Stimulated activated CD8-positive, alpha-beta memory T cell treated with anti-CD3 and anti-CD28 coated beads, Interleukin-7, amount 100 ng/mL, for 48 hours (primary cell): ENCODE measurements at regions not wholly inside any gene's neighbourhood (a gene's known extent, or its start where the extent isn't known, plus 50 kb on each side); places are given as distances from the start of the nearest gene placed in this dataset.

Source experiments
- DNase-seq, 2 donors: peaks; one replicate each; pipeline ENCODE4 v3.0.0-alpha.2; 2020; ENCODE audit warnings: low read depth in 1 of 2; ENCODE audit errors: extremely low read depth in 1 of 2

GRCh38 chr2:33766175-33766574 lies 167.1 kb upstream of the FAM98A start:
- DNase-seq: no peak

DNA sequence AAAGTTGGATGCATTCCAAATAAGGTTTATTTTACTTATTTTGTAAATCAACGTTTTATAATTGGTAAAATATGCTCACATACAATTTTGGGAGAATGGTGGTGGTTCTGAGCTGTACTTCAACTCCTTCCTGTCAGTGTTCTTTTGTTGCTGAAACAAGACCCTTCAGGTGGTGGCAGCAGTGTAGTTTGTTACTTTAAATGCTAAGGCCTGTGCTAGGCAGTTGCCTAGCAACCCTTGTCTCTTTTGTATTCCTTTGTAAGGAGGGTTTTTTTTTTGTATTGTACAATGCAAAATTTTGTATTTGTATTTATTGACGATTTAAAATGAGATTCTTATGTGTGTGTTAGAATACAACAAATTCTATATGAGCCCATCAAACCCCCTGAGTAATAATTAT lies 166.0 kb upstream of the FAM98A start:
- DNase-seq: no peak

GRCh38 chr2:33764551-33764950 lies 165.5 kb upstream of the FAM98A start:
- no peak for DNase-seq

DNA sequence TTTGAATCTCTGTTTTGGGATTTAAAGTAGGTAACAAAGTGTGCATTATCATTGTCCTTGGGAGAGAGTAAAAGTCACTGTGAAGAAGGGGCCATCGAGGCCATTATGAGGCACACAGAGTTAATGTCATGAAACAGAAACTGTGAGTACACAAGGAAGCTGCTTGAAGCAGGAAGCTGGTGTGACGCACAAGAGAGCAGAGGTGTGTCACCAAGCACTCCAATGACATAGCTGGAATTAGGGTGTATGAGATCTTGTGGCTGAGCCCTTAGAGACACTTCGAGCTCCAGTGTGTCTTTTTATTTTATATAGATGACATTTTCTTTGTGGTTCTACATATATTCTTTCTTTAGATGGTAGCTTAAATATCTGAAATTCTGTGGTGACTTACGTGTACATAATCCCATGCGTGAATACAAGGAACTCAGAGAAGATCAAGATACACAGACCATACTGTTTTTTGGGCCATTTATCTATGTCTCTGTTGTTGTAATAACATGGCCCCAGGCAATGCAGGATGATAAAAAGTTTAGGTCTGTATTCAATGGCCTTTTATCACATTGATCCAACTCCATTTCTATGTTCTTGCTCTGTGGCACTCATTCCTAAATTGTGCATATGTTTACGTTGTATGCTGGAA lies 164.7 kb upstream of the FAM98A start:
- no peak for DNase-seq

- no peak for DNase-seq
Measured at GRCh38 chr2:33762636-33763035, 163.5 kb upstream of the FAM98A start.

- no peak for DNase-seq
Measured at GRCh38 chr2:33746208-33746800, 147.2 kb upstream of the FAM98A start.

GRCh38 chr2:33735096-33735495 lies 136.0 kb upstream of the FAM98A start:
- DNase-seq: no peak

- DNase-seq: no peak
Measured at GRCh38 chr2:33730804-33731203, 131.7 kb upstream of the FAM98A start.

GRCh38 chr2:33730193-33730592 lies 131.1 kb upstream of the FAM98A start:
- no peak for DNase-seq

GRCh38 chr2:33729353-33729752 lies 130.3 kb upstream of the FAM98A start:
- DNase-seq: no peak

DNA sequence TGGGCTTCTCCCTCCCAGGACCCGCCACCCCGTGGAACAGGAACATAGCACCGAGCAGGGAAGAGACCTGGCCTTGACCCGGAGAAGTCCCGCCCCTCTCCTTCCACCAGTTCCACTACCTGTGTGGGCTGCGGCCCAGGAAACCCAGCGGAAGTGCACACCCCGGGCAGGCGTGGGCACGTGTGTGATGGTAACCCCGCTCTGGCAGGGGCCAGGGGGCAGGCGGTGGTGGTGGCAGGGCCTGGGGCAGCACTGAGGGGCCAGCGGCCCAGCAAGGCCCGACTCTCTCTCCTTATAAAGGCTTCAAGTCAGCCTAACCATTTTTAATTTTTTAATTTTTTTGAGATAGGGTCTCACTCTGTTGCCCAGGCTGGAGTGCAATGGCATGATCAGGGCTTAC lies 129.0 kb upstream of the FAM98A start:
- no peak for DNase-seq

GRCh38 chr2:33727361-33728032 lies 128.4 kb upstream of the FAM98A start:
- no peak for DNase-seq

DNA sequence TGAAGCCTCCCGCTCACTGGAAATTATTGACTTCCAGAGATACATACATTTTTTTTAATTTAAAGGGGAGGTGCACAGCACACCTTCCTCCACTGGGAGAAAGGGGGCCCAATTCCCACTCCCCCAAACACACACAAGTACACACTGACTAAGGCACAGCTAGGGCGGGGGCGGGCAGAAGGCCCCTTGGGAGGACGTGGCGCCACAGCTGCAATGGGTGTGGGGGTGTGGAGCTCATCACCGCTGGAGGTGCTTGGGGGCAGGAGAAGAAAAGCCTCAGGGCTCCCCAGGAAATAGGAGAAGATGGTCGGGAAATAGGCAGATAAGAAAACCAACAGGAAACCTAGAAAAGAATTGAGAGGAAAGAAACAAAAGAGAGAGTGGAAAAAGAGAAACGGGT lies 127.3 kb upstream of the FAM98A start:
- no peak for DNase-seq

GRCh38 chr2:33723329-33723728 lies 124.2 kb upstream of the FAM98A start:
- no peak for DNase-seq

DNA sequence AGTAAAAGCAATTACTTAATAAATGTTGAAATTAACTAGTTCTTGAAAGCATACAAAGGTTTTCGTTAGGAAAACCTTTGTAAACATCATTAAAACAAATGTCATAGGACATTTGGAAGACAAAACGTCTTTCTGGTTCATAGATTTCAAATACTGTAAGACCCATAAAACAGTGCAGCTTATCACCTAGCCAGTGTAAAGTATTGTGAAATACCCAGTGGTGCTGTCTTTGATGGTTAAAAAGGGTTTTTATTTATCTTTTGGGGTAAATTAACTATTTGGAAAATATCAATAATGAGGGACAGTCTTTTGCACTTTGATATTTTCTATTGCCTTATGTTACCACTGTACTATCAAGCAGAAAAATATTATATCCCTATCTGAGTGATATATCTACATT lies 120.0 kb upstream of the FAM98A start:
- no peak for DNase-seq

GRCh38 chr2:33712674-33713073 lies 113.6 kb upstream of the FAM98A start:
- DNase-seq: no peak

DNA sequence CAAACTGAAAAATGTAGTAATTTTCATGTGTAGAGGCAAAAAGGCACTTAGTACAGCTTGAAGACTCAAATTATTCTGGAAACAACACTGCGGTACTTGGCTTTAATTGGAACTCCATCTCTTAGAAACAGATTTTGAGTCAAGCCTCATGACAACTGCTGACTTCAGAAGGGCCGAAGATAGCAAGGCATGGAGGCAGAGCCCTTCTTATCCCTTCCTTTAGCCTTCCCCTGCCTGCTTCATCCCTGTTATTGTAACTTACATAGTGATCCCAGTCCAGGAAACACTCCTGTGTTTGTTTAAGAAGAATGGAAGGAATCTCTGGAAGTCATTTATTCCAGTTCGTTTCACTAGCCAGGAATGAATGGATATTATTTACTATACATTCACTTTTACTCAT lies 110.9 kb upstream of the FAM98A start:
- DNase-seq: no peak

GRCh38 chr2:33707312-33707711 lies 108.2 kb upstream of the FAM98A start:
- no peak for DNase-seq

- no peak for DNase-seq
Measured at GRCh38 chr2:33706410-33706809, 107.3 kb upstream of the FAM98A start.

- no peak for DNase-seq
Measured at GRCh38 chr2:33704406-33704855, 105.3 kb upstream of the FAM98A start.

GRCh38 chr2:33696234-33696633 lies 97.1 kb upstream of the FAM98A start:
- no peak for DNase-seq

- no peak for DNase-seq
Measured at GRCh38 chr2:33694904-33695303, 95.8 kb upstream of the FAM98A start.
